Cardiac fibroblast (primary cell): ENCODE measurements at regions not wholly inside any gene's neighbourhood (a gene's known extent, or its start where the extent isn't known, plus 50 kb on each side); places are given as distances from the start of the nearest gene placed in this dataset.
"Not testable (repeated sequence)": the region's sequence is repeated elsewhere in the genome, so short reads cannot be mapped to it uniquely, and the experiment has no call there.

Experiments
- DNase-seq, 2 donors: peaks; one replicate each; pipeline versions ENCODE4 v3.0.0 to v3.0.0-alpha.2; 2010; ENCODE audit warnings: low read depth in 2 of 2
- H3K4me3 ChIP-seq, 2 donors: replicated peaks in 1 of 2; 1 replicate in 1 of 2; 2 replicates in 1 of 2; pipeline ENCODE4 v1.5.1; 2011; ENCODE audit warnings: low read depth in 2 of 2, low read length in 2 of 2, mild to moderate bottlenecking in 2 of 2, moderate library complexity in 1 of 2
- TF ChIP-seq, protein P1 (sequence below): IDR thresholded peaks from one replicate; pipeline ENCODE4 v1.5.1; 2011; ENCODE audit warnings: low read depth, mild to moderate bottlenecking, low read length, inconsistent platforms

DNA sequence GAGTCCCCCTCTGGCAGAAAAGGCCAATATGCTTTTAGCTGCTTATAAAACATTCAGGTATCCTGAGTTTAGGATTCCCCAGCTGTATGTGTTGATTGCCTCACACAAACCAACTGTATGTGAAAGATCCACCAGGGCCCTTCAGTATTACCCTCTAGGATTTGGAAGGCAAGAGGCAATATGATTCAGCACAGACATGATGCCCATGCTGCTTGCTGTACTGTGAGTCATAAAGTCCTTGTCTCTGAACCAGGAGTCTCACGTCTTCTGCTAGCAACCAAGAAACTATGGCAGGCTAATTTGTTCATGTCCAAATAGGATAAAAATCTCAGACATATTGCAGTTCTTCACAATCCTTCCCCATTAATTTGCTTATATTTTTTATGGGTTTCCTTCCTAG, 789.2 kb upstream of the SLC35B3 start:
- TF ChIP-seq, protein P1, sequence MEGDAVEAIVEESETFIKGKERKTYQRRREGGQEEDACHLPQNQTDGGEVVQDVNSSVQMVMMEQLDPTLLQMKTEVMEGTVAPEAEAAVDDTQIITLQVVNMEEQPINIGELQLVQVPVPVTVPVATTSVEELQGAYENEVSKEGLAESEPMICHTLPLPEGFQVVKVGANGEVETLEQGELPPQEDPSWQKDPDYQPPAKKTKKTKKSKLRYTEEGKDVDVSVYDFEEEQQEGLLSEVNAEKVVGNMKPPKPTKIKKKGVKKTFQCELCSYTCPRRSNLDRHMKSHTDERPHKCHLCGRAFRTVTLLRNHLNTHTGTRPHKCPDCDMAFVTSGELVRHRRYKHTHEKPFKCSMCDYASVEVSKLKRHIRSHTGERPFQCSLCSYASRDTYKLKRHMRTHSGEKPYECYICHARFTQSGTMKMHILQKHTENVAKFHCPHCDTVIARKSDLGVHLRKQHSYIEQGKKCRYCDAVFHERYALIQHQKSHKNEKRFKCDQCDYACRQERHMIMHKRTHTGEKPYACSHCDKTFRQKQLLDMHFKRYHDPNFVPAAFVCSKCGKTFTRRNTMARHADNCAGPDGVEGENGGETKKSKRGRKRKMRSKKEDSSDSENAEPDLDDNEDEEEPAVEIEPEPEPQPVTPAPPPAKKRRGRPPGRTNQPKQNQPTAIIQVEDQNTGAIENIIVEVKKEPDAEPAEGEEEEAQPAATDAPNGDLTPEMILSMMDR: no peak
- DNase-seq: no peak
- no peak overlapping the region for H3K4me3 ChIP-seq

DNA sequence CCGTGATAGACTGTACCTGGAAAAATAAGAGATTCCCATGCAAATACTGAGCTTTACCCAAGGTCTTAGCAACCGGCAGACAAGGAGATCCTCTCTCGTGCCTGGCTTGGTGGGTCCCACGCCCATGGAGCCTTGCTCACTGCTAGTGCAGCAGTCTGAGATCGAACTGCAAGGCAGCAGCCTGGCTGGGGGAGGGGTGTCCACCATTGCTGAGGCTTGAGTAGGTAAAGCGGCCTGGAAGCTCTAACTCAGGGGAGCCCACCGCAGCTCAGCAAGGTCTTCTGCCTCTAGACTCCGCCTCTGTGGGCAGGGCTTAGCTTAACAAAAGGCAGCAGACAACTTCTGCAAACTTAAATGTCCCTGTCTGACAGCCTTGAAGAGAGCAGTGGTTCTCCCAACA, 778.4 kb upstream of the SLC35B3 start:
- not testable (repeated sequence) for DNase-seq, H3K4me3 ChIP-seq

DNA sequence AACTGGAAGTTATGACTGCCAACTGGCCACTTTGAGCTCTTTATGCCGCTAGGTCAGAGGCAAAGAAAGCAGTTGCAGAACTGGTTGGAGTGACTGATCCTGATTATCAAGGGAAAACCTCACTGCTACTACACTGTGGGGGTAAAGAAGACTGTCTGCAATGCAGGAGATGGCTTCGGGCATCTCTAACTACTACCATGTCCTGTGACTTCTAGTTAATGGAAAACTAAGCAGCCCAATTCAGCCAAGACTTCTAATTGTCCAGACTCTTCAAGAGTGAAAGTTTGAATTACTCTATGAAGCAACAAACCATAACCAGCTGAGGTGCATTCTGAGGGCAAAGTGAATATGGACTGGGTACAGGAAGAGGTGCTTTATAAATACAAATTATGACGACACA, 773.6 kb upstream of the SLC35B3 start:
- TF ChIP-seq, protein P1: no peak

DNA sequence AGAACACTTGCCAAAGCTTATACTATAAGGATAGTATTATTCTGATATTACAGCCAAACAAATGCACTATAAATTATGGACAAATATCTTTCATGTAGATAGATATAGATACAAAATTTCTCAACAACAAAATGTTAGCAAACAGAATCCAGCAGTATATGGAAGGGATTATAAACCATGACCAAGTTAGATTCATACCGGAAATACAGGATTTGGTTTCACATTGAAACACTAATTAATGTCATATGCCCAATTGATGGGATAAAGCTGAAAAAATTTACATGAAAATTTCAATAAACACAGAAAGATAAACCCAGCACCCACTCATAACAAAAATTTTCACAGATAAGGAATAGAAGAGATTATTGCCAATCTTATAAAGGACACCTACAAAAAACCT, 770.3 kb upstream of the SLC35B3 start:
- H3K4me3 ChIP-seq: no peak overlapping the region
- TF ChIP-seq, protein P1: no peak
- no peak for DNase-seq

More for the DNA sequence above, 773.6 kb upstream of the SLC35B3 start:
- no peak overlapping the region for H3K4me3 ChIP-seq
- DNase-seq: no peak

DNA sequence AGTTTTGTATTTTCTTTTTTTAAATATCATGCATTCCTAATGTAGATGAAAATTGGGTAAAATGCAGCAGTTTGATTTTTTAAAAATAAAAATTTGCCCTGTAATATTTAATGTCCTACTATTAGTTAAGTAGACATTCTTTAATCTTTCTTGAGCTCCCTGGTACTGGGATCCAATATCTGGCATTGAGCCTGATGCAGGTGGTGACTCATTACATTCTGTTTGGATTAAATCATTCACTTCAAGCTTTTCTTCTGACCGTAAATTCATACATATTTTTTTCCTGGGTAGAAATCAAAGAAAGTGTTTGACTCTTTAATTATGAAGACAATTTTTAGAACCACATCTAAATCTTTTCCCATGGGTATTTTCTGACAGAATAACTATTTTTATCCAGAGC, 768.8 kb upstream of the SLC35B3 start:
- TF ChIP-seq, protein P1: no peak

DNA sequence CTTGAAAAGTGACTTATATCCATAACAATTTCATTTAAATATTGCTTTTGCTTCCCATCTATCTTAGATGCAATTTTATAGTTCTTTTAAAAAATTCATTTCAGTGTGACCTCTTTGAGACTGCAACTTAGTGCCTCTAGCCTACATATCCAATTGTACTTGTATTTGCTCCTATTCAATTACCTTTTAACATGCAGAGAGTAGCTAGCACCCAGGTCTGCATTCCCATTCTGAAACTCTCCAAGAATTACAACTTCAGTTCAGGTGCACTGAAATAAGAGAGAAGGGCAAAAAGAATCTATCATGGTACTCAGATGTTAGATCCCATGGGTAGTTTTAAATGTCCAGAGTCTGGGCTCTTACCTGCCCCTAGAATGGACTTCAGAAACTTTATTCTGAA, 765.4 kb upstream of the SLC35B3 start:
- no peak overlapping the region for H3K4me3 ChIP-seq
- TF ChIP-seq, protein P1: no peak
- DNase-seq: no peak

More for the DNA sequence above, 768.8 kb upstream of the SLC35B3 start:
- no peak overlapping the region for H3K4me3 ChIP-seq
- peak; percentile 19 to 56 for DNase-seq

DNA sequence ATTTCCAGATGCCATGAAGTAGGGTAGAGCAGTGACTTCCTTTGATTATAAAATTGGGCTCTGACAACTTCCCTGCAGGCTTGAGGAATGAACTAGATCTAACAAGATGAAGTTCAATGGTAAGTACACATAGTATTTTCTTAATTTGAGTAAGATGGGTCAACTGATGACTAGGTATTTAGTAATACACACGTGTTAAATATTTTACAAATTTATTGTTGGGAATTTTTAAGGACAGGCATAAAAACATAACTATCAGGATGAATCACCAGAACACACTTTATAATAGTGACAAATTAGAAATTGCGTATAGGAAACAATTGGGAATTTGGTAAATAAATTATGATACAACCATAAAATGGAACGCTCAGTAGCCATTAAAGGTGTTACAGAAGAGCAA, 762.4 kb upstream of the SLC35B3 start:
- H3K4me3 ChIP-seq: no peak overlapping the region
- no peak for DNase-seq
- TF ChIP-seq, protein P1: no peak
